Loucy (cell line): ENCODE measurements at regions not wholly inside any gene's neighbourhood (a gene's known extent, or its start where the extent isn't known, plus 50 kb on each side); places are given as distances from the start of the nearest gene placed in this dataset.

ENCODE experiments used
- CTCF ChIP-seq: fragments of 200-600 bp; sonication (generic); conservative IDR thresholded peaks from 2 replicates; pipeline ENCODE4 v1.5.1; 2014; ENCODE audit warnings: mild to moderate bottlenecking, antibody characterized with exemption, low read length
- EZH2phosphoT487 ChIP-seq: fragments of 200-600 bp; IDR thresholded peaks from 2 replicates; pipeline ENCODE4 v1.6.1; 2018; ENCODE audit warnings: antibody characterized with exemption, mild to moderate bottlenecking, moderate library complexity, borderline replicate concordance

- TF ChIP-seq CTCF, result peak; percentile 81
- no peak for TF ChIP-seq EZH2phosphoT487
These were observed 531.1 kb upstream of the STEAP1 start for GRCh38 chr7:89623018-89623672.
